ENCODE measurements at regions not wholly inside any gene's neighbourhood (a gene's known extent, or its start where the extent isn't known, plus 50 kb on each side); places are given as distances from the start of the nearest gene placed in this dataset.

- TF ChIP-seq POLR2A (IDR thresholded peaks at IDR 0.05) (no peak), POLR2AphosphoS5 (IDR thresholded peaks at IDR 0.05) (no peak), CTCF (IDR thresholded peaks at IDR 0.05) (no peak), EP300 (IDR thresholded peaks at IDR 0.05) (no peak)
Measured at GRCh38 chr7:106420736-106421135, 136.0 kb upstream of the NAMPT start.

GRCh38 chr7:106420210-106420609, 135.4 kb upstream of the NAMPT start:
- Histone ChIP-seq H3K4me1 (peaks cover 4 to 57% (median 23%) of the 10 kb centered on the region in 3 donors), H3K36me3 (no peaks in the 10 kb centered on the region), H3K27ac (peak overlapping the region in 2 of 4 donors; percentile 73 to 77), H3K4me3 (no peak overlapping the region), H3K27me3 (no peaks in the 10 kb centered on the region), H3K9me3 (peaks cover 0 to 14% (median 0%) of the 10 kb centered on the region in 3 donors)
- no peak for ATAC-seq
- 60 to 100% methylated on average over 1 of the region's 2 CpGs for WGBS, 2 donors (ENCODE audit: low coverage in 1 of 2)
- no peak for TF ChIP-seq EP300 (IDR thresholded peaks at IDR 0.05)
- TF ChIP-seq POLR2A (IDR thresholded peaks at IDR 0.05), result no peak
- no peak for TF ChIP-seq POLR2AphosphoS5 (IDR thresholded peaks at IDR 0.05)
- TF ChIP-seq CTCF (IDR thresholded peaks at IDR 0.05), result no peak

More at GRCh38 chr7:106420736-106421135, 136.0 kb upstream of the NAMPT start:
- H3K4me3 ChIP-seq, result no peak overlapping the region
- peaks cover 4 to 62% (median 27%) of the 10 kb centered on the region in 3 donors for H3K4me1 ChIP-seq
- ATAC-seq, result no peak
- 21 to 36% methylated on average over 2 of the region's 5 CpGs for WGBS, 2 donors (ENCODE audit: low coverage in 1 of 2)
- H3K27ac ChIP-seq, result peak overlapping the region; percentile 1 to 77 (median 75)
- no peaks in the 10 kb centered on the region for H3K27me3 ChIP-seq
- no peaks in the 10 kb centered on the region for H3K36me3 ChIP-seq
- H3K9me3 ChIP-seq, result peaks cover 0 to 11% (median 0%) of the 10 kb centered on the region in 3 donors

- Histone ChIP-seq H3K27me3 (no peaks in the 10 kb centered on the region), H3K4me3 (no peak overlapping the region), H3K27ac (no peak overlapping the region), H3K9me3 (peaks cover 0 to 14% (median 0%) of the 10 kb centered on the region in 3 donors), H3K4me1 (peaks cover 4 to 51% (median 23%) of the 10 kb centered on the region in 3 donors), H3K36me3 (no peaks in the 10 kb centered on the region)
- no peak for ATAC-seq
- 88 to 96% methylated on average over 4 to 8 of the region's 9 CpGs for WGBS, 2 donors (ENCODE audit: low coverage in 1 of 2)
- TF ChIP-seq POLR2A (IDR thresholded peaks at IDR 0.05) (no peak), EP300 (IDR thresholded peaks at IDR 0.05) (no peak), POLR2AphosphoS5 (IDR thresholded peaks at IDR 0.05) (no peak), CTCF (IDR thresholded peaks at IDR 0.05) (no peak)
Measured at GRCh38 chr7:106419455-106420182, 134.8 kb upstream of the NAMPT start.

- peaks cover 4 to 43% (median 15%) of the 10 kb centered on the region in 3 donors for H3K4me1 ChIP-seq
- no peaks in the 10 kb centered on the region for H3K27me3 ChIP-seq
- H3K4me3 ChIP-seq, result no peak overlapping the region
- TF ChIP-seq EP300 (IDR thresholded peaks at IDR 0.05), result no peak
- H3K9me3 ChIP-seq, result peaks cover 0 to 14% (median 0%) of the 10 kb centered on the region in 3 donors
- ATAC-seq, result no peak
- WGBS, 2 donors (ENCODE audit: low coverage in 1 of 2), result 56 to 81% methylated on average over 2 of the region's 2 CpGs
- no peaks in the 10 kb centered on the region for H3K36me3 ChIP-seq
- peak overlapping the region; percentile 24 to 63 (median 34) for H3K27ac ChIP-seq
Measured at GRCh38 chr7:106418526-106418925, 133.7 kb upstream of the NAMPT start.

GRCh38 chr7:106418094-106418493, 133.3 kb upstream of the NAMPT start:
- Histone ChIP-seq H3K4me3 (no peak overlapping the region), H3K9me3 (peaks cover 0 to 14% (median 0%) of the 10 kb centered on the region in 3 donors), H3K27ac (peak overlapping the region in 3 of 4 donors; percentile 3 to 32 (median 24)), H3K27me3 (no peaks in the 10 kb centered on the region), H3K36me3 (no peaks in the 10 kb centered on the region), H3K4me1 (peaks cover 4 to 43% (median 15%) of the 10 kb centered on the region in 3 donors)
- no peak for TF ChIP-seq CTCF (IDR thresholded peaks at IDR 0.05)
- TF ChIP-seq EP300 (IDR thresholded peaks at IDR 0.05), result peak; percentile 42
- peak; percentile 95 for TF ChIP-seq POLR2AphosphoS5 (IDR thresholded peaks at IDR 0.05)
- no peak for TF ChIP-seq POLR2A (IDR thresholded peaks at IDR 0.05)
- WGBS, 2 donors (ENCODE audit: low coverage in 1 of 2), result 50 to 77% methylated on average over 1 of the region's 1 CpG
- ATAC-seq, result peak; percentile 75
